ENCODE measurements at regions not wholly inside any gene's neighbourhood (a gene's known extent, or its start where the extent isn't known, plus 50 kb on each side); places are given as distances from the start of the nearest gene placed in this dataset.

DNA sequence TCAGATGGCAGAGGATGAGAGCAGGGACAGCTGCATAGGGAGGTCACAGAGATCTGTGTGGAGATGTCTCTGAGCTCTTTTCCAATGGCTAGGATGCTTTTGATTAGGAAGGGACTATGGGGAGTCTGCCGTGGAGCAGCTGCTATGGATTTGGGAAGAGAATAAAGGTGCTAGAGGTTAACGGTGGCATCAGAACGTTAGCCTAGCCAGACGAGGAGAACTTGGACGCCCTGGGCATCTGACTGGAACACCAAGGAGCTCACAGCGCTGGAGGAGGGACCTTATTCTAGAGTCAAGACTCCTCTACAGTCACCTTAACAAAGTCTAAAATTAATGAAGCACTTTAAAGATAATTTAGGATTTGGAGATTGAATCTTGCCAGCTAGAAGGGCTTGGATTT lies 157.2 kb upstream of the B3GAT1 start:
- TF ChIP-seq, protein P1, sequence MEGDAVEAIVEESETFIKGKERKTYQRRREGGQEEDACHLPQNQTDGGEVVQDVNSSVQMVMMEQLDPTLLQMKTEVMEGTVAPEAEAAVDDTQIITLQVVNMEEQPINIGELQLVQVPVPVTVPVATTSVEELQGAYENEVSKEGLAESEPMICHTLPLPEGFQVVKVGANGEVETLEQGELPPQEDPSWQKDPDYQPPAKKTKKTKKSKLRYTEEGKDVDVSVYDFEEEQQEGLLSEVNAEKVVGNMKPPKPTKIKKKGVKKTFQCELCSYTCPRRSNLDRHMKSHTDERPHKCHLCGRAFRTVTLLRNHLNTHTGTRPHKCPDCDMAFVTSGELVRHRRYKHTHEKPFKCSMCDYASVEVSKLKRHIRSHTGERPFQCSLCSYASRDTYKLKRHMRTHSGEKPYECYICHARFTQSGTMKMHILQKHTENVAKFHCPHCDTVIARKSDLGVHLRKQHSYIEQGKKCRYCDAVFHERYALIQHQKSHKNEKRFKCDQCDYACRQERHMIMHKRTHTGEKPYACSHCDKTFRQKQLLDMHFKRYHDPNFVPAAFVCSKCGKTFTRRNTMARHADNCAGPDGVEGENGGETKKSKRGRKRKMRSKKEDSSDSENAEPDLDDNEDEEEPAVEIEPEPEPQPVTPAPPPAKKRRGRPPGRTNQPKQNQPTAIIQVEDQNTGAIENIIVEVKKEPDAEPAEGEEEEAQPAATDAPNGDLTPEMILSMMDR (IDR thresholded peaks at IDR 0.05; ENCODE audit: low read length, missing control alignments), result no peak

DNA sequence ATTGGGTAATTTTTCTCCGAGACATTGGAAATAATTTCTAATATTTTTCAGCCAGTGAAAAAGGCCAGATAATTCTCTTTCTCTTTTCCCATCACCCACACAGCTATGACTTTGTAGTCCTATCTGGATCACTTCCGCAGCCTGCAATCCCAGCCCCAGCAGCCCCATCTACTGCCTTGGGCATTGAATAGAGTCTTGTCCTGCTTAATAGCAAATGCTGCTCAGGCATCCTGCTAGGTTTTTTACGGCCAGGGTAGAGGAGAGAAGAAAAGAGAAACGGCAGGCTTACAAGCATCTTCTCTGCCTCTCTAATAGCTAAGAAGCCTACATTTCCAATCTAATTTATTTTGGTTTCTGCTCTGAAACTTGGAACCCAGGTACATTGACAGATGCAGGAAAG lies 154.3 kb upstream of the B3GAT1 start:
- no peak for DNase-seq (ENCODE audit: low read depth)
- TF ChIP-seq, protein P1 (IDR thresholded peaks at IDR 0.05; ENCODE audit: low read length, missing control alignments), result no peak
- no peak overlapping the region for H3K4me3 ChIP-seq (replicated peaks; ENCODE audit: low read depth, low read length)

More for the DNA sequence above, 157.2 kb upstream of the B3GAT1 start:
- no peak for DNase-seq (ENCODE audit: low read depth)
- no peak overlapping the region for H3K4me3 ChIP-seq (replicated peaks; ENCODE audit: low read depth, low read length)

DNA sequence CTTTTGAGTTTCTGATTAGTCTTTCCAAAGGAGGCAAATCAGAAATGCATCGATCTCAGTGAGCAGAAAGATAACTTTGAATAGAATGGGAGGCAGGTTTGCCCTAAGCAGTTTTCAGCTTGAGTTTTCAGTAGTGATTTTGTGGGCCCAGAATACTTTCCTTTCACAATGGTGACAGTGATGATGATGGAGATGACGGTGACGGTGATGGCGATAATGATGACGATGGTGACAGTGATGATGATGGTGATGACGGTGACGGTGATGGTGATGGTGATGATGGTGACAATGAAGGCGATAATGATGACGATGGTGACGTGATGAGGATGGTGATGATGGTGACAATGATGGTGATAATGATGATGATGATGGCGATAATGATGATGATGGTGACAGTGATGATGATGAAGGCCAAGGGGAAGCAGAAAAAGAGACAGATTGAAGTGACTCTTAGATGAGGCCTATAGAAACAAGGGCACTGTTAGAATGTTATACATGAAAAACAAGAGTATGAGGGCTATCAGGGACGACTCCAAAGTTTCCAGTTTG lies 153.4 kb upstream of the B3GAT1 start:
- H3K4me3 ChIP-seq (replicated peaks; ENCODE audit: low read depth, low read length), result no peak overlapping the region
- no peak for DNase-seq (ENCODE audit: low read depth)
- TF ChIP-seq, protein P1 (IDR thresholded peaks at IDR 0.05; ENCODE audit: low read length, missing control alignments), result no peak

DNA sequence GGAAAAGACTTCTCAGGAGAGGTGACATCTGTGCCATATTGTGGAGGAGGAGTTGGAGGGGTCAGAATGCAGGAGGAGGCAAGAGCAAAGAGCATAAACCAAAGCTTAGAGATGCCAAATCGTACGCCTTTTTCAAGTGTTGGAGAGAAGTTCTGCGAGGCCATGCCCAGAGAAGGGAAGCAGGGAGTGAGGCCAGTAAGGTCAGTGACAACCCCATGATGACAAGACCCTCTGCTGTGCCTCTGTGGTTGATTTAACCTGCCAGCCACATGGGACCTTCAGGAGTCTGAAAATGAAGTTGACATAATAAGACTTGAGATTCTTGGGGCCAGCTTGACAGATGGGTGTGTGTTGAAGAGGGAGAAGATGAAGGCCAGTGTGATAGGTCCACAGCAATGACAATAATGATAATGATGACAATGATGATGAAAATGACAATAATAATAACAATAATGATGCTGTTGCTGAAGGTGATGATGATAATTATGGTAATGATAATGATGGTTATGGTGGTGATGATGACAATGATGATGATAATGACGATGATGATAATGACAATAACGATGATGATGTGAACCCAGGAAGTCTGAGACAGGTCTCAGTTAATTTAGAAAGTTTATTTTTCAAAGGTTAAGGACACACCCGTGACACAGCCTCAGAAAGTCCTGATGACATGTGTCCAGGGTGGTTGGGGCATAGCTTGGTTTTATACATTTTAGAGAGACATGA lies 152.6 kb upstream of the B3GAT1 start:
- no peak for DNase-seq (ENCODE audit: low read depth)
- no peak overlapping the region for H3K4me3 ChIP-seq (replicated peaks; ENCODE audit: low read depth, low read length)
- TF ChIP-seq, protein P1 (IDR thresholded peaks at IDR 0.05; ENCODE audit: low read length, missing control alignments), result no peak

DNA sequence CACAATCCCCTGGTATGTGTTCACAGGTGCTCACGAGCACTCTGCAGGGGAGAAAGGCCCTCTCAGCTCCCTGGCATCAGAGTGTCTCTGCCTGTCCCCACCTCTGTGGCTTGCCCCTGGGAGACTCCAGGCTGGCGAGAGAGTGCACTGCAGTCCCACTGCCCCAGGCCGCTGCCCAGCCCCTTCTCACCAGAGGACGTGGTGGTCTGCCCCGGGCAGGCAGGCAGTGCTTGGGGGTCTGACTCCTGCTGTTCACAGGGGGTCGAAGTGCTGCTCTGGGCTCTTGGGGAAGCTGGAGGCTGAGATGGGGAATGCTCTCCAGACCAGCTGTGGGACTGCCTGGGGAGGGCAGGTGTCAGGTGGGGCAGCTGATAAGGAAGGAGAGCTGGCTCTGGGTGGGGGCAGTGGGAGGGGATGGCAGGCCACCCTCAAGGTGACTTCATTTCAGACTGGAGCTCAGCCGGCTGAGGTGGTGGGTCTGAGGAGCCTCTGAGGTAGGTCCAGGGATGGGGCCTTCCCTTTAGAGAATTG lies 151.0 kb upstream of the B3GAT1 start:
- no peak overlapping the region for H3K4me3 ChIP-seq (replicated peaks; ENCODE audit: low read depth, low read length)
- DNase-seq (ENCODE audit: low read depth), result no peak
- TF ChIP-seq, protein P1 (IDR thresholded peaks at IDR 0.05; ENCODE audit: low read length, missing control alignments), result no peak

DNA sequence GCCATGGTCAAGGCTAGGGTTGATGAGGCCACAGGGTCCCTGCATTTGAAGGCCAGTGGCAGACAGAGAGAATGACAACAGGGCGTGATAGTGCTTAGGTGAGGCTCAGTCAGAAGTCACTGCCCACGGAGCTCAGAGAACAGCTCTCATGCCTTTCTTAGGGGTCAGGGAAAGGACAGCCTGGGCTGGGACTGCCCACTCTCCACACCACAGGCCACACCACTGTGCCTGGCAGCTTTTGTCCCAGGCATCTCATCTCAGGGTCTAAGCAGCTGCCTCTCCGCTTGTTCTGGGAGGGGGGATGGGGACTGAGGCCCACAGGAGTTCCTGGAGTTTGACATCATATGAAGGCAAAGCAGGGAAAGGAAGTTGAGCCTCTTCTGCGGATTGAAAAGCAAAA lies 150.2 kb upstream of the B3GAT1 start:
- H3K4me3 ChIP-seq (replicated peaks; ENCODE audit: low read depth, low read length), result no peak overlapping the region
- DNase-seq (ENCODE audit: low read depth), result no peak
- TF ChIP-seq, protein P1 (IDR thresholded peaks at IDR 0.05; ENCODE audit: low read length, missing control alignments), result no peak

Measured in fibroblast of pulmonary artery (primary cell).